Endothelial cell of umbilical vein (primary cell): ENCODE measurements at regions not wholly inside any gene's neighbourhood (a gene's known extent, or its start where the extent isn't known, plus 50 kb on each side); places are given as distances from the start of the nearest gene placed in this dataset.

Source experiments
- BruUV-seq: library from RNA; stranded (reverse); fragments of 400-500 nt; replicated peaks from 2 replicates; lab custom pipeline; 2021; lab: Mats Ljungman, UMichigan
- CTCF ChIA-PET: fragments of 300-600, 350-600 bp; sonication (Branson Sonifier 250); formaldehyde crosslinking; loops from one replicate; lab custom pipeline; 2021; ENCODE audit warnings: antibody characterized with exemption, inconsistent platforms; lab: Charles Lee
- POLR2A ChIA-PET: fragments of 300-600, 350-600 bp; sonication (Branson Sonifier 250); formaldehyde crosslinking; loops from one replicate; lab custom pipeline; 2021; ENCODE audit warnings: antibody characterized with exemption, inconsistent platforms; lab: Charles Lee
- DNase-seq: peaks from one replicate; pipeline ENCODE4 v3.0.0-alpha.2; 2011; ENCODE audit warnings: low read depth, low spot score
- FAIRE-seq: peaks from 2 replicates; lab custom pipeline; 2011; peaks lifted over from hg19 to GRCh38; lab: Jason Lieb, UNC
- H2AFZ ChIP-seq: 2 replicates; pipeline ENCODE4 v1.6.0; 2012; ENCODE audit warnings: low read depth, low read length, control low read depth, inconsistent platforms
- H3K27ac ChIP-seq: 2 replicates; pipeline ENCODE4 v1.5.1; 2011; ENCODE audit warnings: low read depth, mild to moderate bottlenecking, control low read depth, low read length, moderate library complexity; ENCODE audit not compliant: insufficient read depth
- H3K27me3 ChIP-seq, 2 experiments: 2 replicates each; pipeline versions ENCODE4 v1.6.0 to v1.6.1; 2011; ENCODE audit warnings: low read length in 2 of 2, mixed read lengths in 1 of 2; ENCODE audit not compliant: control insufficient read depth in 2 of 2, insufficient read depth in 2 of 2
- H3K36me3 ChIP-seq, 2 experiments: 2 replicates in 1 of 2; 3 replicates in 1 of 2; pipeline ENCODE4 v1.5.1; 2011; ENCODE audit warnings: low read length in 2 of 2, mild to moderate bottlenecking in 1 of 2, moderate library complexity in 1 of 2; ENCODE audit not compliant: control insufficient read depth in 2 of 2, insufficient read depth in 2 of 2; ENCODE audit errors: extremely low read depth in 1 of 2
- H3K4me1 ChIP-seq: 3 replicates; pipeline ENCODE4 v1.5.1; 2011; ENCODE audit warnings: mild to moderate bottlenecking, low read length; ENCODE audit not compliant: control insufficient read depth, insufficient read depth; ENCODE audit errors: extremely low read depth
- H3K4me2 ChIP-seq: 2 replicates; pipeline ENCODE4 v1.6.1; 2011; ENCODE audit warnings: low read length, control low read depth, mixed read lengths; ENCODE audit not compliant: insufficient read depth
- H3K4me3 ChIP-seq, 3 experiments: fragments of 200-600 bp in 1 of 3; sonication (generic), shearing (Covaris generic) in 1 of 3; replicated peaks in 1 of 3; 2 replicates each; pipeline ENCODE4 v1.5.1; 2011 to 2016; ENCODE audit warnings: control low read depth in 3 of 3, low read length in 3 of 3, mild to moderate bottlenecking in 2 of 3, inconsistent platforms in 1 of 3, low read depth in 1 of 3, moderate library complexity in 1 of 3; ENCODE audit not compliant: insufficient read depth in 1 of 3
- H3K79me2 ChIP-seq: 2 replicates; pipeline ENCODE4 v1.6.0; 2012; ENCODE audit warnings: low read length, inconsistent platforms; ENCODE audit not compliant: control insufficient read depth, insufficient read depth
- H3K9ac ChIP-seq: replicated peaks from 2 replicates; pipeline ENCODE3; 2011; ENCODE audit warnings: low read length, control low read depth; ENCODE audit not compliant: insufficient read depth; ENCODE audit errors: extremely low read depth
- H3K9me1 ChIP-seq: replicated peaks from 3 replicates; pipeline ENCODE4 v1.6.0; 2011; ENCODE audit warnings: mild to moderate bottlenecking, low read length; ENCODE audit not compliant: control insufficient read depth, insufficient read depth; ENCODE audit errors: extremely low read depth
- H3K9me3 ChIP-seq: replicated peaks from 2 replicates; pipeline ENCODE4 v1.5.1; 2012; ENCODE audit warnings: low read length, inconsistent platforms; ENCODE audit not compliant: control insufficient read depth, insufficient read depth
- H4K20me1 ChIP-seq: replicated peaks from 2 replicates; pipeline ENCODE3; 2011; ENCODE audit warnings: mild to moderate bottlenecking, low read length; ENCODE audit not compliant: control insufficient read depth, insufficient read depth; ENCODE audit errors: extremely low read depth
- EZH2 ChIP-seq: IDR thresholded peaks from 2 replicates; pipeline ENCODE4 v1.6.1; 2012; ENCODE audit warnings: borderline replicate concordance, low read depth, mild to moderate bottlenecking, moderate library complexity, low read length, inconsistent platforms; ENCODE audit not compliant: severe bottlenecking
- FOS ChIP-seq: IDR thresholded peaks from 2 replicates; pipeline ENCODE4 v1.6.1; 2011; ENCODE audit warnings: mild to moderate bottlenecking, low read length, moderate library complexity, borderline replicate concordance; ENCODE audit not compliant: insufficient read depth
- GATA2 ChIP-seq: IDR thresholded peaks from 2 replicates; pipeline ENCODE4 v1.7.0; 2011; ENCODE audit warnings: low read depth, mild to moderate bottlenecking, moderate library complexity, mixed read lengths, low read length; ENCODE audit not compliant: insufficient read length, insufficient read depth
- JUN ChIP-seq: IDR thresholded peaks from 2 replicates; pipeline ENCODE4 v1.6.1; 2011; ENCODE audit warnings: borderline replicate concordance, low read depth; ENCODE audit not compliant: insufficient read length, insufficient read depth
- MAX ChIP-seq: IDR thresholded peaks from 2 replicates; pipeline ENCODE4 v1.6.1; 2011; ENCODE audit not compliant: insufficient read depth, insufficient read length
- MYC ChIP-seq: IDR thresholded peaks from one replicate; pipeline ENCODE4 v1.6.1; 2011; ENCODE audit warnings: mild to moderate bottlenecking, low read depth, low read length
- POLR2A ChIP-seq: IDR thresholded peaks from 2 replicates; pipeline ENCODE4 v1.6.1; 2012; ENCODE audit warnings: low read depth, mild to moderate bottlenecking, control low read depth, low read length
- POLR2AphosphoS5 ChIP-seq: IDR thresholded peaks from 2 replicates; pipeline ENCODE4 v1.6.1; 2012; ENCODE audit warnings: low read depth, mild to moderate bottlenecking, control low read depth, low read length, moderate library complexity; ENCODE audit not compliant: insufficient read depth
- dilution Hi-C: fragments of 300-500 bp; cut with MboI; formaldehyde crosslinking; loops from one replicate; pipeline ENCODE4 v1.15.0; 2019; ENCODE audit warnings: low sequenced_read_pairs; ENCODE audit not compliant: extremely low pct_ligation_motif_present
- intact Hi-C: fragments of 100-400 bp; cut with micrococcal nuclease; formaldehyde crosslinking; loops from one replicate; pipeline ENCODE4 v1.10.0; 2022
- TF ChIP-seq, protein P1 (sequence below), 2 donors: IDR thresholded peaks; 1 replicate in 1 of 2; 2 replicates in 1 of 2; pipeline ENCODE4 v1.5.1; 2011; ENCODE audit warnings: low read length in 2 of 2, mild to moderate bottlenecking in 2 of 2, moderate library complexity in 2 of 2, control low read depth in 1 of 2, inconsistent platforms in 1 of 2, low read depth in 1 of 2; ENCODE audit not compliant: insufficient read depth in 1 of 2; ENCODE audit errors: extremely low read depth in 1 of 2

- intact Hi-C loops, result no loop called here
- dilution Hi-C loops, result no loop called here
- BruUV-seq, result no TSS peak
- no peaks in the 10 kb centered on the region for H3K4me1 ChIP-seq
- FAIRE-seq (no peak), DNase-seq (no peak)
- no peak overlapping the region for H3K27ac ChIP-seq
- no peaks in the 10 kb centered on the region for H3K36me3 ChIP-seq
- no peaks in the 10 kb centered on the region for H4K20me1 ChIP-seq
- H3K79me2 ChIP-seq, result no peaks in the 10 kb centered on the region
- no peak overlapping the region for H2AFZ ChIP-seq
- TF ChIP-seq FOS, result no peak
- TF ChIP-seq POLR2A, result no peak
- TF ChIP-seq EZH2, result no peak
- TF ChIP-seq JUN, result no peak
- no peak for TF ChIP-seq MAX
- TF ChIP-seq MYC, result no peak
- TF ChIP-seq POLR2AphosphoS5, result no peak
- TF ChIP-seq, protein P1, sequence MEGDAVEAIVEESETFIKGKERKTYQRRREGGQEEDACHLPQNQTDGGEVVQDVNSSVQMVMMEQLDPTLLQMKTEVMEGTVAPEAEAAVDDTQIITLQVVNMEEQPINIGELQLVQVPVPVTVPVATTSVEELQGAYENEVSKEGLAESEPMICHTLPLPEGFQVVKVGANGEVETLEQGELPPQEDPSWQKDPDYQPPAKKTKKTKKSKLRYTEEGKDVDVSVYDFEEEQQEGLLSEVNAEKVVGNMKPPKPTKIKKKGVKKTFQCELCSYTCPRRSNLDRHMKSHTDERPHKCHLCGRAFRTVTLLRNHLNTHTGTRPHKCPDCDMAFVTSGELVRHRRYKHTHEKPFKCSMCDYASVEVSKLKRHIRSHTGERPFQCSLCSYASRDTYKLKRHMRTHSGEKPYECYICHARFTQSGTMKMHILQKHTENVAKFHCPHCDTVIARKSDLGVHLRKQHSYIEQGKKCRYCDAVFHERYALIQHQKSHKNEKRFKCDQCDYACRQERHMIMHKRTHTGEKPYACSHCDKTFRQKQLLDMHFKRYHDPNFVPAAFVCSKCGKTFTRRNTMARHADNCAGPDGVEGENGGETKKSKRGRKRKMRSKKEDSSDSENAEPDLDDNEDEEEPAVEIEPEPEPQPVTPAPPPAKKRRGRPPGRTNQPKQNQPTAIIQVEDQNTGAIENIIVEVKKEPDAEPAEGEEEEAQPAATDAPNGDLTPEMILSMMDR (IDR thresholded peaks at IDR 0.05; ENCODE audit: extremely low read depth in 1 of 2, insufficient read depth in 1 of 2, low read depth in 1 of 2, low read length in 2 of 2), result no peak
- no peak for TF ChIP-seq GATA2
- ChIA-PET POLR2A (no interaction called here), CTCF (no interaction called here)
- no peak overlapping the region for H3K4me2 ChIP-seq
- H3K9me3 ChIP-seq, result no peaks in the 10 kb centered on the region
- H3K9ac ChIP-seq, result no peak overlapping the region
- H3K27me3 ChIP-seq, result no peaks in the 10 kb centered on the region
- no peak overlapping the region for H3K4me3 ChIP-seq
- H3K9me1 ChIP-seq, result no peaks in the 10 kb centered on the region
Measured at GRCh38 chr10:59557052-59557451, 152.6 kb downstream of the SLC16A9 start.
